HG03045 (cell line): ENCODE measurements at regions not wholly inside any gene's neighbourhood (a gene's known extent, or its start where the extent isn't known, plus 50 kb on each side); places are given as distances from the start of the nearest gene placed in this dataset.
"Not testable (repeated sequence)": the region's sequence is repeated elsewhere in the genome, so short reads cannot be mapped to it uniquely, and the experiment has no call there.

ENCODE experiments used
- ATAC-seq: cut with Tn5 transposase; IDR thresholded peaks from one replicate; pipeline ENCODE4 v1.9.1; 2021; ENCODE audit warnings: mild to moderate bottlenecking, moderate library complexity; ENCODE audit not compliant: unreplicated experiment

DNA sequence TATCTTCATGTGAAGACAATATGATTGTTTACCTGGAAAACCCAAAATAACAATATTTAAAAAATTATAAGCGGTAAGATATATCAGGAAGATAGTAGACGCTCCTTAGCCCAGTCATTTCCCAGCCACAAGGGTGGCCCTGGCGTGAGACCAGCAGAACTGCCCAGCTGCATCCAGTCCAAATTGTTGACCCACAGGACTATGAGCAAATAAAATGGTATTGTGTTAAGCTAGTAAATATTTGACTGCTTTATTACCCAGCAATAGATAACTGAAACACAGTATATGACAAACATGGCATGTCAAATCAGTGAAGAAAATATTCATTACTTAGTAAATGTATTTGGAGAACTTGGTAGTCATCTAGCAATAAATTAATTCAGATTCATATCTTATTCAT is 294.3 kb upstream of the SPAG17 start:
- ATAC-seq = no peak

- no peak for ATAC-seq
Measured at GRCh38 chr1:118473825-118474224, 288.8 kb upstream of the SPAG17 start.

DNA sequence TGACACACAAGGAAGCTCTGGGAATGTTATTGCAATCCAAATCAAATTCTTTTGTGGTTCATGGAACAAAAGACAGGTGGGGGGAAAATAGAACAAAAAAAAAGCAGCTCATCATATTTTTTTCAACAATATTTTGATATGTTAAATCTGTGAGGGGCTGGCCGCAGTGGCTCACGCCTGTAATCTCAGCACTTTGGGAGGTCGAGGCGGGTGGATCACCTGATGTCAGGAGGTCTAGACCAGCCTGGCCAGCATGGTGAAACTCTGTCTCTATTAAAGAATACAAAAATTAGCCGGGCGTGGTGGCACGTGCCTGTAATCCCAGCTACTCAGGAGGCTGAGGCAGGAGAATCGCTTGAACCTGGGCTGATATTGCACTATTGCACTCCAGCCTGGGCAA is 279.4 kb upstream of the SPAG17 start:
- ATAC-seq = not testable (repeated sequence)

DNA sequence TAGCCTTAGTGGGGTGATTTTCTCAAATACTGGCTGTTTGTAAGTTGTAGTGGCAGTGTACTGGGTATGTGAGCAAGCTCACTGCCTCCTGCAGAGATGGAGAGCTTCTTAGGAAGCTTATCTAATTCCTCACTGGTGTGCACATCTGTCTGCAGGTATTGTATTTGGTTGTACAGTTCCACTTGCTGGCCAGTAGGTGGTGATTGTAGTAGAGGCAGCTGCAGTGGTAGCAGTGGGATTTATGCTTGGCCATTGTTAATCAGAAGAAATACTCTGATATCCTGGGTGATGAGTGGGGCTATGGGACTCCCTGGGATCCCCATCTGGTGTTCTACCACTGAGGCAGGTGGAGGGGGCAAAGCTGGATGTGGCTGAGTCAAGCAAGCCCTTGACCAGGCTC is 276.1 kb upstream of the SPAG17 start:
- ATAC-seq = no peak

- ATAC-seq = no peak
Measured at GRCh38 chr1:118459871-118460270, 274.8 kb upstream of the SPAG17 start.

DNA sequence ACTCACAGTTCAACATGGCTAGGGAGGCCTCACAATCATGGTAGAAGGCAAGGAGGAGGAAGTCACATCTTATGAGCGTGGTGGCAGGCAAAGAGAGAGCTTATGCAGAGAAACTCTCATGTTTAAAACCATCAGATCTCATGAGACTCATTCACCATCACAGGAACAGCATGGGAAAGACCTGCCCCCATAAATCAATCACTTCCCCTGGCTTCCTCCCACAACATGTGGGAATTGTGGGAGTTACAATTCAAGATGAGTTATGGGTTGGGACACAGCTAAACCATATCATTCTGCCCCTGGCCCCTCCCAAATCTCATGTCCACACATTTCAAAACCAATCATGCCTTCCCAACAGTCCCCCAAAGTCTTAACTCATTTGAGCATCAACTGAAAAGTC is 268.8 kb upstream of the SPAG17 start:
- not testable (repeated sequence) for ATAC-seq

- ATAC-seq = no peak
Measured at GRCh38 chr1:118445156-118445555, 260.1 kb upstream of the SPAG17 start.

- ATAC-seq = no peak
Measured at GRCh38 chr1:118442214-118442613, 257.2 kb upstream of the SPAG17 start.

DNA sequence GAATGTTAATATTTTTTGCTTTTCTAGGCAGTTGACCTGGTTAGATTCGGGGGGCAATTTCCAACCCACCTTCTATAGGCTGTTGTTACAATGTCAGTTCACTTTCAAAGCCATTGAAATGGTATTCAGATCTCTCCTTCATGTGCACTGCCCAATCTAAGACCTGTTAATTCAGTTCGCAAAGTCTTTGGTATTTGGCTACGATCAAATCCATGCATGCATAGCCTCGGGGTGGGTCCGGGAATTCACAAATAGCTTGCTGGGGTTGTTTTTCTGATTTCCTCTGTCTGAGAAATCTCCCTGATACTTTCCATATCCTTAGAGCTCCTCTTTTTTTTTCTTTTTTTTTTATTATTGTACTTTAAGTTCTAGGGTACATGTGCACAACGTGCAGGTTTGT is 252.6 kb upstream of the SPAG17 start:
- ATAC-seq = no peak

DNA sequence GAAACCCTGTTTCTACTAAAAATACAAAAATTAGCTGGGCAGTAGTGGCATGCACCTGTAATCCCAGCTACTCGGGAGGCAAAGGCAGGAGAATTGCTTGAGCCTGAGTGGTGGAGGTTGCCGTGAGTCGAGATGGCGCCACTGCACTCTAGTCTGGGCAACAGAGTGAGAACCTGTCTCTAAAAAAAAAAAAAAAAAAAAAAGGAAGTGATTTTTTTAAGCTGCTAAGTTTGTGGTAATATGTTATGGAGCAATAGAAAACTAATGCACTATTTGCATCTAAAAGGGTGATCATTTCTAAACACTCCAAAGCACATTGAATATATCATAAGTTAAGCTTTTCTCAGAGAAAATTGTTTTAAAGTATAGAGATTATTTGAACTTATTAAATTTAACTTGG is 244.8 kb upstream of the SPAG17 start:
- ATAC-seq = no peak

DNA sequence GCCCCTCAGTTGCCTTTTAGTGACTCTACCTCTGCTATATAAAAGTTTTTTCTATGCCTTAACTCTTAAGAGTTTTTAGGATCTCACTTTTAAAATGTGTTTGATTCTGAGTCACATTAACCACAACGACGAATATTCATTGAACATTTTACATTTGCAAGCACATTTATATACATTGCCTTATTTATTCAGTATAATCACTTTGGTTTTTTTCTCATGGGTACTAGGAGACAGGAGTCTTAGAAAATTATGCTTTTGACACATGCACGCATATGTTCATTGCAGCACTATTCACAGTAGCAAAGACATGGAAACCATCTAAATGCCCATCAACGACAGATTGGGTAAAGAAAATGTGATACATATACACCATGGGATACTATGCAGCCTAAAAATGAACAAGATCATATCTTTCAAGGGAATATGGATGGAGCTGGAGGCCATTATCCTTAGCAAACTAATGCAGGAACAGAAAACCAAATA is 236.9 kb upstream of the SPAG17 start:
- ATAC-seq = no peak

DNA sequence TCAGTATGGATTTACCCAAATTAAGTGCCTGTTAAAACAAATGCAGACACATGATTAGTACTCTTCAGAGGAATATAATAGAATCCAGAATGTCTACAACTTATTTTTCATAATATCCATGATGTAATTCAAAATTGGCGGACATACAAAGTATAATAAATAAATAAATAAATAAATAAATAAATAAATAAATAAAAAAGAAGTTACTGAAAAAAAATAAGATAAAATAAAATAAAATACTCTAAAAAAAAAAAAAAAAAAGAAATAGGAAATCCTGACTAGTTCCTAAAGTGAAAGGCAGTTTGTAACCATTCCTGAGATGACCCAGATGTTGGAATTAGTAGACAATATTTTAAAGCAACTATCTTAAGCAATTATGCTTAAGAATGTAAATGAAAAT is 219.0 kb upstream of the SPAG17 start:
- no peak for ATAC-seq

- no peak for ATAC-seq
Measured at GRCh38 chr1:118397496-118397859, 212.4 kb upstream of the SPAG17 start.

GRCh38 chr1:118396829-118397495 is 211.9 kb upstream of the SPAG17 start:
- ATAC-seq = no peak

- ATAC-seq = no peak
Measured at GRCh38 chr1:118396279-118396678, 211.3 kb upstream of the SPAG17 start.

DNA sequence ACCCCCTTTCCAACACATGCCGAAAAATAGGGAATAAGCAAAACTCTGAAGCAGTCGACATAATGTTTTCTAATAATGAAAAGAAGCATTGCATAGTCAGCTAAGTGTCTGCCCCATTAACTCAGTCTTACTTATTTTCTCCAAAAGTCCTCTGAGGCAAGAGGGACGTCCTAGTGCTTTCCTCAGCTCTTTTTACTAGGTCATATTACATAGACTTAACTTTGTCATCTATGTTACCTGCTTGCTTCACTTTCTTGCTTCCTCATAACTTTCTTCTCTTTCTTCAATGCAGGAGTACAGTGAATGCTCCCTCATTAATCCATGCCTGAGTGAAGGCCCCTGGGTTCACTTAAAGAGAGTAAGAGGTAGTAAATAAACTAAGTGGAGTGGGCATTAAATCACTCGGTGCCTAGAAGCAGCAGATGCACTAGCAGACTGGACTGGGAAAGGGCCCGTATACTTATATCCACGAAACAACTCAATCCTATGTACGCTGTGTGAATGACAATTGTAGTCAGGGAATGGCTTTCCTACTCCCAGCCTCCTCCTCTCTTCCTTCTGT is 210.5 kb upstream of the SPAG17 start:
- ATAC-seq = no peak

GRCh38 chr1:118390955-118391354 is 205.9 kb upstream of the SPAG17 start:
- no peak for ATAC-seq

DNA sequence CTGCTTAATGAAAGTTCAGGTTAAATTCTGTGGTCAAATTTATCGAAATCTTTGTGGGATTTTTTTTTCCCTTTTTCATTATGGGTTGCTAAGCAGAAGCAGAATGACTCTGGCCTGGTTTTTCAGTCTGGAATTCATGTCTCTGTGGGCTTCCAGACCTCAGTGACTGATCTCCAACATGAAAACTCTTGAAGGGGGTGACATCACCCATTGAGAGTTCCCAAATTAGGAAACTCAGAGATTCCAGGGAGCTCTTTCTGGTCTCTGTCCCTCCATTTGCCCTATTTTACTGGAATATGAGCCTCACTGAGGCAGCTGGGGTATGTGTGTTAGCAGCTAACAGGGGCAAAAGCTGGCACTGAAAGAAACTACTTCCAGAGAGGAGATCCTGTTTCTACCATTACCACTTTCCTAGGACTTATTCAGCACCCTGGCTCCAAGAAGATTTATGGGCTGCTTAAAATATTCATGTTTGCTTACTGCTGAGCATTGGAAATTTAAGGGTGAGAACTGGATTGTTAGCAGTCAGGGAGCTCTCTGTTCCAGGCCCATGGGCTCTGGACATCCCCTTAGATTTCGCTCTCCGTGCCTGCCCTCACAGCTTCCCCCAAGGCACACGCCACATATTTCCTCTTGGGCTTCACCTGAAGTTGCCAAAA is 203.4 kb upstream of the SPAG17 start:
- no peak for ATAC-seq

DNA sequence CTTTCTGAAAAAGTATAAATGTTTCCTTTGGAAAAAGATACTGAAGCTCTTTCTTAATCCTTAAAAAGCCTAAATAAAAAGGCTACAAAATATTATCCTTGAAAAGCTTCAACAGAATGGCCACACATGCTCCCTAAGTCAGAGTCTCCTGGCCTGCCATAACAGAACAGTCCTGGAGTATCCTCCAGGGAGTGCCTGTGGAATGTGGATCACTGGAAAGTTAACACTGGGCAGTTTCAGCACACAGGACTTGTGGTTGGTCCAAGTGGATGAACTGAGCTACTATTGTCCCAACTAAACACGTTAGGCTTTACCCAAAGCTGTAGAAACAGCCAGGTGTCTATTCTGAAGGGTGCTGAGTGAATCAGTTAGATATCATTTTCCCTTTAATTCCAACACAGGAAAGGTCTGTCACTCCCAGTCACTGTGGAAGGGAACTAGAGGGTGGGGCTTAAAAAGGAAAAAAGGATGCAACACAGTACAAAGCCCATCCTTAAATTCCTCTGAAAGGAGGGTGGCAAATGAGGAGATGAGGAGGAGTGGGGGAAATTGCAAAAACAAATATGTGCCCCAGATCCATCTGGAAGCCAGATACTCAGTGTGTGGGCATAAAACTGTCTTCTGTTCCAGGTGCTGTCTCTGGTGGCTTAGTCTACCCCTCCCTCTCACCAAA is 196.3 kb upstream of the SPAG17 start:
- ATAC-seq = no peak

DNA sequence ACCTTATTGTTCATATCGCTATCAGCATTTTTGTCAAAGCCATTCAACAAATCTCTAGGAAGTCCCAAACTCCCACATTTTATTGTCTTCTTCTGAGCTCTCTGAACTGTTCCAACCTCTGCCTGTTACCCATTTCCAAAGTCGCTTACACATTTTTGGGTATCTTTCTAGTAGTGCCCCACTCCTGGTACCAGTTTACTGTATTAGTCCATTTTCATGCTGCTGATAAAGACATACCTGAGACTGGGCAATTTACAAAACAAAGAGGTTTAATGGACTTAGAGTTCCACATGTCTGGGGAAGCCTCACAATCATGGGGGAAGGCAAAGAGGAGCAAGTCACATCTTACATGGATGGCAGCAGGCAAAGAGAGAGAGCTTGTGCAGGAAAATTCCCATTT is 192.2 kb upstream of the SPAG17 start:
- not testable (repeated sequence) for ATAC-seq

- ATAC-seq = no peak
Measured at GRCh38 chr1:118371612-118372011, 186.6 kb upstream of the SPAG17 start.

- ATAC-seq = no peak
Measured at GRCh38 chr1:118370861-118371260, 185.8 kb upstream of the SPAG17 start.
